Transverse colon (tissue), 4 donors: ENCODE measurements at regions not wholly inside any gene's neighbourhood (a gene's known extent, or its start where the extent isn't known, plus 50 kb on each side); places are given as distances from the start of the nearest gene placed in this dataset.
A peak's percentile ranks its signal among the peaks of the same experiment; 100 is the strongest.

Source experiments
- DNase-seq: peaks from one replicate; pipeline ENCODE4 v3.0.0-alpha.2; 2019
- H3K27ac ChIP-seq, 4 donors: fragments of 200-600 bp; sonication (generic); 2 replicates each; pipeline ENCODE4 v1.5.1; 2016 to 2018; ENCODE audit warnings: inconsistent platforms in 4 of 4
- H3K27me3 ChIP-seq: fragments of 200-600 bp; sonication (generic); 2 replicates; pipeline ENCODE4 v1.5.1; 2017; ENCODE audit warnings: inconsistent platforms
- H3K36me3 ChIP-seq, 4 donors: fragments of 200-600 bp; sonication (generic); 2 replicates each; pipeline ENCODE4 v1.5.1; 2017 to 2019; ENCODE audit warnings: inconsistent platforms in 4 of 4
- H3K4me1 ChIP-seq, 4 donors: fragments of 200-600 bp; sonication (generic); 2 replicates each; pipeline ENCODE4 v1.5.1; 2017 to 2020; ENCODE audit warnings: inconsistent platforms in 4 of 4
- H3K4me3 ChIP-seq, 4 donors: fragments of 200-600 bp; sonication (generic); 1 replicate in 1 of 4; 2 replicates in 3 of 4; pipeline versions ENCODE4 v1.5.1 to v1.6.1; 2017 to 2019; ENCODE audit warnings: inconsistent platforms in 4 of 4
- H3K9me3 ChIP-seq, 2 donors: fragments of 200-600 bp; sonication (generic); 2 replicates each; pipeline ENCODE4 v1.5.1; 2017 to 2019; ENCODE audit warnings: inconsistent platforms in 2 of 2
- EP300 ChIP-seq: sonication (generic); formaldehyde crosslinking; IDR thresholded peaks from one replicate; pipeline ENCODE4 v1.6.1; 2017; ENCODE audit warnings: antibody characterized with exemption, low read depth
- POLR2A ChIP-seq: fragments of 450-650 bp; IDR thresholded peaks from one replicate; pipeline ENCODE4 v1.6.1; 2016; ENCODE audit warnings: antibody characterized with exemption, mild to moderate bottlenecking, moderate library complexity
- POLR2AphosphoS5 ChIP-seq, 3 donors: sonication (generic); formaldehyde crosslinking; IDR thresholded peaks; one replicate each; pipeline ENCODE4 v1.6.1; 2016; ENCODE audit warnings: antibody characterized with exemption in 3 of 3
- WGBS, 2 donors: methylation state at CpG; one replicate each; pipeline ENCODE4 v1.1.5; 2018; ENCODE audit warnings: low coverage in 1 of 2; 5-methylcytosine and 5-hydroxymethylcytosine counted together
- in situ Hi-C, 4 donors: fragments of 200-750 bp; cut with MboI; loops; one replicate each; pipeline versions ENCODE4 v1.15.0 to v1.15.1; 2017; ENCODE audit warnings: low sequenced_read_pairs in 3 of 4, low pct_ligation_motif_present in 1 of 4, low pct_unique_long_range_greater_than_20kb in 1 of 4
- intact Hi-C: fragments of 100-400 bp; cut with DNase I; formaldehyde crosslinking; loops from one replicate; pipeline ENCODE4 v1.15.1; 2023; ENCODE audit warnings: low total_unique reads
- TF ChIP-seq, protein P1 (sequence below), 5 experiments: fragments of 200-600 bp in 3 of 5; fragments of 450-650 bp in 2 of 5; sonication (generic) in 3 of 5; IDR thresholded peaks; 1 replicate in 2 of 5; 2 replicates in 3 of 5; pipeline ENCODE4 v1.5.1; 2016 to 2017; ENCODE audit warnings: antibody characterized with exemption in 5 of 5, inconsistent platforms in 3 of 5, mild to moderate bottlenecking in 2 of 5, moderate library complexity in 1 of 5

DNA sequence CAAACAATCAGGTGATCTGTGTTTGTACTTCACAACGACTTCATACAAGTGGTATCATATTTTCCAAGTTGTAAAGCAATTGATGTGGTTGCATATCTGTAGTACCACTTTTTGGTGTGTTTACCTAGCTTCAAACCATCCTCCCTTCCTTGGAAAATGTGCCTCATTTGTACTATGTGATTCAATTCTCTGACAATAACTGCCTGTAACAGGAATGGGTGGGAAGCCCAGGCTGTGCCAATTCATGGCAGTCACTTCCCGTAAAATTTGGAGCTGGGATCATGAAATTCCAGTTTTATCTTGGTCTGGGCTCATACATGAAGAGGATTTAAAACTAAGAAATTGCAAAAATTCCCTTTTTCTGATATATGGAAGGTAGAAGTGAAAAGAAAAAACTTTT, 250.1 kb downstream of the DIO2 start:
- Histone ChIP-seq H3K27me3 (no peaks in the 10 kb centered on the region), H3K27ac (no peak overlapping the region), H3K4me1 (no peaks in the 10 kb centered on the region), H3K9me3 (no peaks in the 10 kb centered on the region), H3K4me3 (no peak overlapping the region), H3K36me3 (no peaks in the 10 kb centered on the region)
- in situ Hi-C loops (no loop called here), intact Hi-C loops (no loop called here)
- 28 to 42% methylated on average over 2 of the region's 2 CpGs for WGBS, 2 donors
- DNase-seq = no peak
- TF ChIP-seq EP300 = no peak
- TF ChIP-seq, protein P1, sequence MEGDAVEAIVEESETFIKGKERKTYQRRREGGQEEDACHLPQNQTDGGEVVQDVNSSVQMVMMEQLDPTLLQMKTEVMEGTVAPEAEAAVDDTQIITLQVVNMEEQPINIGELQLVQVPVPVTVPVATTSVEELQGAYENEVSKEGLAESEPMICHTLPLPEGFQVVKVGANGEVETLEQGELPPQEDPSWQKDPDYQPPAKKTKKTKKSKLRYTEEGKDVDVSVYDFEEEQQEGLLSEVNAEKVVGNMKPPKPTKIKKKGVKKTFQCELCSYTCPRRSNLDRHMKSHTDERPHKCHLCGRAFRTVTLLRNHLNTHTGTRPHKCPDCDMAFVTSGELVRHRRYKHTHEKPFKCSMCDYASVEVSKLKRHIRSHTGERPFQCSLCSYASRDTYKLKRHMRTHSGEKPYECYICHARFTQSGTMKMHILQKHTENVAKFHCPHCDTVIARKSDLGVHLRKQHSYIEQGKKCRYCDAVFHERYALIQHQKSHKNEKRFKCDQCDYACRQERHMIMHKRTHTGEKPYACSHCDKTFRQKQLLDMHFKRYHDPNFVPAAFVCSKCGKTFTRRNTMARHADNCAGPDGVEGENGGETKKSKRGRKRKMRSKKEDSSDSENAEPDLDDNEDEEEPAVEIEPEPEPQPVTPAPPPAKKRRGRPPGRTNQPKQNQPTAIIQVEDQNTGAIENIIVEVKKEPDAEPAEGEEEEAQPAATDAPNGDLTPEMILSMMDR (IDR thresholded peaks at IDR 0.05) = no peak
- no peak for TF ChIP-seq POLR2AphosphoS5 (IDR thresholded peaks at IDR 0.05)
- no peak for TF ChIP-seq POLR2A

GRCh38 chr14:79960288-79960687, 251.0 kb downstream of the DIO2 start:
- TF ChIP-seq EP300 (no peak), POLR2A (no peak), POLR2AphosphoS5 (IDR thresholded peaks at IDR 0.05) (no peak)
- TF ChIP-seq, protein P1 (IDR thresholded peaks at IDR 0.05) = no peak
- no peaks in the 10 kb centered on the region for H3K36me3 ChIP-seq
- peak; percentile 24 for DNase-seq
- no peaks in the 10 kb centered on the region for H3K4me1 ChIP-seq
- 33 to 50% methylated on average over 1 to 3 of the region's 3 CpGs for WGBS, 2 donors
- H3K4me3 ChIP-seq = no peak overlapping the region
- no peaks in the 10 kb centered on the region for H3K27me3 ChIP-seq
- intact Hi-C loops = no loop called here
- H3K27ac ChIP-seq = peak overlapping the region in 1 of 4 donors; percentile 25
- in situ Hi-C loops = no loop called here
- peaks cover under 1 to 6% of the 10 kb centered on the region in 2 donors for H3K9me3 ChIP-seq

DNA sequence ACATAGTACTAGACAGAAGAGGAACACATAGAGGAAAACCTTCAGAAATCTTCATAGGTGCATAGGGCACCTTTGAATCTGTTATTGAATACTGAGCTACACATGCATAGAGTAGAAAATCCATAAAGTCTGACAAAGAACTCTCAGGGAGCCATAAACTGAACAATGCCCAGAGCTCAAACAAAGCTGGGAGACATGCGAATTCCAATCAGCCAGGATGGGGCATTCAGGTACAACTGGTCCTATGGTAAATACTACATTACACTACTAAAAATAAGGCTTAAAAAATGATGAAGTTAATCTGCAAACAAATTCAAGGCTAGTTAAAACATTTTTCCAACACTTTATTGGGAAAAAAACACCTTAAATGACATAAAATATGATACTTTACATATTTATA, 259.7 kb downstream of the DIO2 start:
- H3K27me3 ChIP-seq = no peaks in the 10 kb centered on the region
- no peaks in the 10 kb centered on the region for H3K36me3 ChIP-seq
- intact Hi-C loops (no loop called here), in situ Hi-C loops (no loop called here)
- peaks cover 4 to 16% of the 10 kb centered on the region in 2 donors for H3K9me3 ChIP-seq
- TF ChIP-seq POLR2A = no peak
- TF ChIP-seq, protein P1 (IDR thresholded peaks at IDR 0.05) = no peak
- no peak for TF ChIP-seq EP300
- TF ChIP-seq POLR2AphosphoS5 (IDR thresholded peaks at IDR 0.05) = no peak
- H3K4me1 ChIP-seq = no peaks in the 10 kb centered on the region
- no peak for DNase-seq
- WGBS, 2 donors = 55 to 63% methylated on average over 1 of the region's 1 CpG
- H3K27ac ChIP-seq = no peak overlapping the region
- no peak overlapping the region for H3K4me3 ChIP-seq

DNA sequence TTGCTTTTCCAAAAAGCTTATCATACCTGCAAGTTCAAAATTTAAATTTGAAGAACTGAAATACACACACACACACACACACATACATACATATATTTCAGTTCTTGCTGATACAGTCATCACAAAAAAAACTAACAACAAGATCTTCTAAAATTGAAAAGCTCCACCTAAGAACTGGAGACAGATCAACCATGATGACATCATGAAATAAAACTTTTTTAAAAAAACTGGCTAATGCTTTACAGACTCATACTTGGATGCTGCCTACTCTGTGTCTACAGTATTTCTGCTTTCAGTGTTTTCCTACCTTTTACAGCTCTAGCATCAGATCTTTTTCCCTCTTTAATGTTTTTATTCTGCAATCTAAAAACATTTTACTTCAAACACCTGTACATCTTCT, 261.4 kb downstream of the DIO2 start:
- intact Hi-C loops = loop anchor here (5.0 kb wide), 1 partner anchor 598 kb away; no protein-coding TSS in a partner anchor
- Histone ChIP-seq H3K4me3 (no peak overlapping the region), H3K4me1 (no peaks in the 10 kb centered on the region), H3K27me3 (no peaks in the 10 kb centered on the region), H3K9me3 (peaks cover under 1 to 6% of the 10 kb centered on the region in 2 donors), H3K36me3 (no peaks in the 10 kb centered on the region), H3K27ac (no peak overlapping the region)
- TF ChIP-seq EP300 (no peak), POLR2A (no peak), POLR2AphosphoS5 (IDR thresholded peaks at IDR 0.05) (no peak)
- TF ChIP-seq, protein P1 (IDR thresholded peaks at IDR 0.05) = no peak
- in situ Hi-C loops = no loop called here
- DNase-seq = no peak
